A673 (cell line): ENCODE measurements at regions not wholly inside any gene's neighbourhood (a gene's known extent, or its start where the extent isn't known, plus 50 kb on each side); places are given as distances from the start of the nearest gene placed in this dataset.
A peak's percentile ranks its signal among the peaks of the same experiment; 100 is the strongest.

ENCODE experiments used
- BruUV-seq: library from RNA; stranded (reverse); fragments of 400-500 nt; replicated peaks from 2 replicates; lab custom pipeline; 2021; lab: Mats Ljungman, UMichigan
- CTCF ChIA-PET: fragments of 300-600 bp; sonication (Branson Sonifier 250); formaldehyde crosslinking; loops from one replicate; lab custom pipeline; 2022; ENCODE audit warnings: antibody characterized with exemption; lab: Charles Lee
- POLR2A ChIA-PET: fragments of 300-600 bp; sonication (Branson Sonifier 250); formaldehyde crosslinking; loops from one replicate; lab custom pipeline; 2022; ENCODE audit warnings: antibody characterized with exemption; ENCODE audit not compliant: low non-redundant PET; lab: Charles Lee
- DNase-seq: peaks from one replicate; pipeline ENCODE4 v3.0.0-alpha.2; 2015; ENCODE audit warnings: low spot score
- H3K27ac ChIP-seq: fragments of 200-600 bp; sonication (generic); 2 replicates; pipeline ENCODE4 v1.5.1; 2016; ENCODE audit warnings: mixed run types, low read depth, mild to moderate bottlenecking, mixed read lengths, antibody characterized with exemption, low read length; ENCODE audit not compliant: poor library complexity, severe bottlenecking
- H3K27me3 ChIP-seq: fragments of 200-600 bp; sonication (generic); replicated peaks from 2 replicates; pipeline ENCODE4 v1.6.1; 2017; ENCODE audit warnings: mixed run types, low read depth, mild to moderate bottlenecking, mixed read lengths, antibody characterized with exemption, low read length; ENCODE audit not compliant: insufficient read depth, poor library complexity
- H3K36me3 ChIP-seq: fragments of 200-600 bp; sonication (generic); 2 replicates; pipeline ENCODE4 v1.6.1; 2016; ENCODE audit warnings: mixed run types, mild to moderate bottlenecking, mixed read lengths, antibody characterized with exemption, low read length; ENCODE audit not compliant: insufficient read depth, poor library complexity, severe bottlenecking
- H3K4me1 ChIP-seq: fragments of 200-600 bp; sonication (generic); 2 replicates; pipeline ENCODE4 v1.6.1; 2017; ENCODE audit warnings: mixed run types, mild to moderate bottlenecking, mixed read lengths, antibody characterized with exemption, low read length; ENCODE audit not compliant: insufficient read depth, poor library complexity, severe bottlenecking
- H3K4me3 ChIP-seq: fragments of 200-600 bp; sonication (generic); 2 replicates; pipeline ENCODE4 v1.5.1; 2016; ENCODE audit warnings: low read depth, mixed run types, mild to moderate bottlenecking, mixed read lengths, low read length; ENCODE audit not compliant: poor library complexity, severe bottlenecking
- H3K9me3 ChIP-seq: fragments of 200-600 bp; sonication (generic); 2 replicates; pipeline ENCODE4 v1.6.1; 2016; ENCODE audit warnings: mixed run types, low read depth, mild to moderate bottlenecking, mixed read lengths, antibody characterized with exemption, low read length; ENCODE audit not compliant: poor library complexity, severe bottlenecking
- CTCF ChIP-seq: fragments of 300-800, 200-600 bp; sonication (generic); conservative IDR thresholded peaks from 2 replicates; pipeline ENCODE4 v1.5.1; 2017; ENCODE audit warnings: low read depth, mild to moderate bottlenecking, antibody characterized with exemption, low read length, moderate library complexity, mixed read lengths
- EZH2 ChIP-seq: fragments of 200-600 bp; sonication (generic); IDR thresholded peaks from 2 replicates; pipeline ENCODE4 v1.6.1; 2017; ENCODE audit warnings: borderline replicate concordance, low read depth, mild to moderate bottlenecking, mixed read lengths, antibody characterized with exemption, low read length; ENCODE audit not compliant: poor library complexity, severe bottlenecking
- intact Hi-C: fragments of 100-400 bp; cut with micrococcal nuclease; formaldehyde crosslinking; loops from one replicate; pipeline ENCODE4 v1.10.0; 2022; ENCODE audit not compliant: unreplicated experiment

GRCh38 chr18:8522756-8523155 is 86.5 kb upstream of the RAB12 start:
- H3K36me3 ChIP-seq: no peaks in the 10 kb centered on the region
- H3K27me3 ChIP-seq: peaks cover 59% of the 10 kb centered on the region
- CTCF ChIA-PET: no interaction called here
- BruUV-seq: no TSS peak
- no peak for DNase-seq
- no peak overlapping the region for H3K27ac ChIP-seq
- TF ChIP-seq EZH2 (no peak), CTCF (no peak)
- H3K9me3 ChIP-seq: no peaks in the 10 kb centered on the region
- no peaks in the 10 kb centered on the region for H3K4me1 ChIP-seq
- POLR2A ChIA-PET: no interaction called here
- intact Hi-C loops: no loop called here
- no peak overlapping the region for H3K4me3 ChIP-seq

- intact Hi-C loops: no loop called here
- ChIA-PET CTCF (no interaction called here), POLR2A (no interaction called here)
- Histone ChIP-seq H3K4me1 (no peaks in the 10 kb centered on the region), H3K9me3 (no peaks in the 10 kb centered on the region), H3K27ac (no peak overlapping the region), H3K27me3 (peaks cover 55% of the 10 kb centered on the region), H3K36me3 (no peaks in the 10 kb centered on the region), H3K4me3 (no peak overlapping the region)
- BruUV-seq: no TSS peak
- no peak for DNase-seq
- TF ChIP-seq EZH2 (no peak), CTCF (0 out of 2 replicates have a peak, but pooled peaks have one; percentile 22)
These were observed 83.5 kb upstream of the RAB12 start for GRCh38 chr18:8525692-8526091.

DNA sequence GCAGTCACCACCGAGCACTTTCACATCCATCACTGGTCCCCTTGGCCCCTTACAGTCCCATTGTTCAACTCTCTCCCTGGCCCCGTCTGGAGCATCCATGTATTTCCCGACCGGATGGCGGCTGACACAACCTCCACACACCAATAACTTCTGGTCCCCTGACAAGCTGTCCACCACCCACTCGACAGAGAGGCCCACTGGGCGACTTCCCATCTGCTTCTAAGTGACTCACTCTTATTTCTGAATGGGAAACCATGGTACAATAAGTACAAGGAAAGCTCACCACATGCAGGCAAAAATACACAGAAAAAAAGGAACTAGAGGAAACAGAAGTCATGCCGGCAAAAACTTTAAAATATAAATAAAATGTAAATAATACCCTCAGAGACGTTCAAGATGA is 82.9 kb upstream of the RAB12 start:
- Histone ChIP-seq H3K4me1 (no peaks in the 10 kb centered on the region), H3K9me3 (peaks cover 4% of the 10 kb centered on the region), H3K27ac (no peak overlapping the region), H3K36me3 (no peaks in the 10 kb centered on the region), H3K27me3 (peaks cover 53% of the 10 kb centered on the region), H3K4me3 (no peak overlapping the region)
- intact Hi-C loops: no loop called here
- no peak for DNase-seq
- CTCF ChIA-PET: no interaction called here
- TF ChIP-seq CTCF (no peak), EZH2 (no peak)
- BruUV-seq: no TSS peak
- POLR2A ChIA-PET: no interaction called here
